MCF 10A (cell line): ENCODE measurements at regions not wholly inside any gene's neighbourhood (a gene's known extent, or its start where the extent isn't known, plus 50 kb on each side); places are given as distances from the start of the nearest gene placed in this dataset.

Source experiments
- BruUV-seq: library from RNA; stranded (reverse); fragments of 400-500 nt; replicated peaks from 2 replicates; lab custom pipeline; 2021; lab: Mats Ljungman, UMichigan
- CTCF ChIA-PET: fragments of 300-600 bp; sonication (Branson Sonifier 250); formaldehyde crosslinking; extraction: SDS; loops from one replicate; lab custom pipeline; 2021; ENCODE audit warnings: antibody characterized with exemption, inconsistent platforms; lab: Yijun Ruan, JAX
- POLR2A ChIA-PET: fragments of 300-600, 350-650 bp; sonication (Branson Sonifier 250); formaldehyde crosslinking; extraction: SDS; loops from one replicate; lab custom pipeline; 2020; ENCODE audit warnings: antibody characterized with exemption, inconsistent platforms; lab: Yijun Ruan, JAX
- DNase-seq: peaks from one replicate; pipeline ENCODE4 v3.0.0-alpha.2; 2018; ENCODE audit not compliant: unreplicated experiment
- H3K27ac Mint-ChIP-seq: one replicate; pipeline ENCODE4 v1.8.0; 2022; ENCODE audit warnings: mild to moderate bottlenecking, low read depth, mixed read lengths; ENCODE audit not compliant: unreplicated experiment
- H3K27me3 Mint-ChIP-seq: one replicate; pipeline ENCODE4 v1.8.0; 2022; ENCODE audit warnings: mixed read lengths; ENCODE audit not compliant: insufficient read depth, unreplicated experiment
- H3K36me3 Mint-ChIP-seq: one replicate; pipeline ENCODE4 v1.8.0; 2022; ENCODE audit warnings: mild to moderate bottlenecking, moderate library complexity, mixed read lengths; ENCODE audit not compliant: insufficient read depth, unreplicated experiment
- H3K4me1 Mint-ChIP-seq: one replicate; pipeline ENCODE4 v1.8.0; 2022; ENCODE audit warnings: mixed read lengths; ENCODE audit not compliant: insufficient read depth, unreplicated experiment
- H3K4me3 Mint-ChIP-seq: one replicate; pipeline ENCODE4 v1.8.0; 2022; ENCODE audit warnings: mild to moderate bottlenecking, moderate library complexity, mixed read lengths; ENCODE audit not compliant: unreplicated experiment
- H3K9me3 Mint-ChIP-seq: one replicate; pipeline ENCODE4 v1.8.0; 2022; ENCODE audit warnings: mixed read lengths; ENCODE audit not compliant: unreplicated experiment
- intact Hi-C: fragments of 100-400 bp; cut with micrococcal nuclease; formaldehyde crosslinking; loops from 2 replicates; pipeline ENCODE4 v1.14.1; 2022
- TF ChIP-seq, protein P1 (sequence below): fragments of 200-600 bp; IDR thresholded peaks from one replicate; pipeline ENCODE4 v1.8.0; 2022; ENCODE audit warnings: antibody characterized with exemption, mild to moderate bottlenecking; ENCODE audit not compliant: unreplicated experiment

DNA sequence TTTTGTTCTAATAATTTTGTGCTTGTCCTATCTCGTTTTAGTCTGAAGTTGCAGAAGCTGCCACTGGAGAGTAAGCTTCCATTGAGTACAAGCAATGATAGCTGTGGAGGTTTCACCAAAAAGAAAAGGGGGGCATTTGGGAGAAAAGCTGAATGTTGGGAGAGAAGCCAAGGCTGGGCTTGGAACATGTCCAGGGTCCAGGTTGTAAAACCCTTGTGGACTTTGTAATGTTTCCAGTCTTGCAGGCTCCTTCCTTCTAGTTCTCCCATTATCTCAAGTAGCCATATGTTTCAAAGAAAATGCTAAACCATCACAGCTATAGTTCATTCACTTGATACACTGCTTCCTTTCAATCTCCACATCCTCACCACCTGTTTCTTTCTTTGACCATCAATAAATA lies 880.2 kb downstream of the NLGN4Y start:
- CTCF ChIA-PET = no interaction called here
- POLR2A ChIA-PET = no interaction called here
- Mint-ChIP-seq H3K4me3 (no peak overlapping the region), H3K27ac (no peak overlapping the region), H3K36me3 (no peaks in the 10 kb centered on the region), H3K9me3 (no peaks in the 10 kb centered on the region), H3K4me1 (no peaks in the 10 kb centered on the region), H3K27me3 (no peaks in the 10 kb centered on the region)
- BruUV-seq = no TSS peak
- intact Hi-C loops = no loop called here
- TF ChIP-seq, protein P1, sequence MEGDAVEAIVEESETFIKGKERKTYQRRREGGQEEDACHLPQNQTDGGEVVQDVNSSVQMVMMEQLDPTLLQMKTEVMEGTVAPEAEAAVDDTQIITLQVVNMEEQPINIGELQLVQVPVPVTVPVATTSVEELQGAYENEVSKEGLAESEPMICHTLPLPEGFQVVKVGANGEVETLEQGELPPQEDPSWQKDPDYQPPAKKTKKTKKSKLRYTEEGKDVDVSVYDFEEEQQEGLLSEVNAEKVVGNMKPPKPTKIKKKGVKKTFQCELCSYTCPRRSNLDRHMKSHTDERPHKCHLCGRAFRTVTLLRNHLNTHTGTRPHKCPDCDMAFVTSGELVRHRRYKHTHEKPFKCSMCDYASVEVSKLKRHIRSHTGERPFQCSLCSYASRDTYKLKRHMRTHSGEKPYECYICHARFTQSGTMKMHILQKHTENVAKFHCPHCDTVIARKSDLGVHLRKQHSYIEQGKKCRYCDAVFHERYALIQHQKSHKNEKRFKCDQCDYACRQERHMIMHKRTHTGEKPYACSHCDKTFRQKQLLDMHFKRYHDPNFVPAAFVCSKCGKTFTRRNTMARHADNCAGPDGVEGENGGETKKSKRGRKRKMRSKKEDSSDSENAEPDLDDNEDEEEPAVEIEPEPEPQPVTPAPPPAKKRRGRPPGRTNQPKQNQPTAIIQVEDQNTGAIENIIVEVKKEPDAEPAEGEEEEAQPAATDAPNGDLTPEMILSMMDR = no peak
- DNase-seq = no peak

DNA sequence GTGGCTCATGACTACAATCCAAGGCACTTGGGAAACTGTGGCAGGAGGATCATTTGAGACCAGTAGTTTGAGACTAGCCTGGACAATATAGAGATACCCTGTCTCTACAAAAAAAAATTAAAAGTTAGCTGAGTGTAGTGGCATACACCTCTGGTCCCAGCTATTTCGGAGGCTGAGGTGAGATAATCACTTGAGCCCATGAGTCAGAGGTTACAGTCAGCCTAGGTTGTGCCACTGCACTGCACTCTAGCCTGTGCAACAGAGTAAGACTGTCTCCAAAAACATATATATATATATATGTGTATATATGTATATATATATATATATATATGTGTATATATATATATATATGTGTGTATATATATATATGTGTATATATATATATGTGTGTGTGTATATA lies 890.8 kb downstream of the NLGN4Y start:
- DNase-seq = no peak
- H3K4me3 Mint-ChIP-seq = no peak overlapping the region
- no peaks in the 10 kb centered on the region for H3K9me3 Mint-ChIP-seq
- ChIA-PET CTCF (no interaction called here), POLR2A (no interaction called here)
- no peak overlapping the region for H3K27ac Mint-ChIP-seq
- H3K36me3 Mint-ChIP-seq = no peaks in the 10 kb centered on the region
- intact Hi-C loops = no loop called here
- no peaks in the 10 kb centered on the region for H3K27me3 Mint-ChIP-seq
- no TSS peak for BruUV-seq
- no peaks in the 10 kb centered on the region for H3K4me1 Mint-ChIP-seq
- TF ChIP-seq, protein P1 = no peak

DNA sequence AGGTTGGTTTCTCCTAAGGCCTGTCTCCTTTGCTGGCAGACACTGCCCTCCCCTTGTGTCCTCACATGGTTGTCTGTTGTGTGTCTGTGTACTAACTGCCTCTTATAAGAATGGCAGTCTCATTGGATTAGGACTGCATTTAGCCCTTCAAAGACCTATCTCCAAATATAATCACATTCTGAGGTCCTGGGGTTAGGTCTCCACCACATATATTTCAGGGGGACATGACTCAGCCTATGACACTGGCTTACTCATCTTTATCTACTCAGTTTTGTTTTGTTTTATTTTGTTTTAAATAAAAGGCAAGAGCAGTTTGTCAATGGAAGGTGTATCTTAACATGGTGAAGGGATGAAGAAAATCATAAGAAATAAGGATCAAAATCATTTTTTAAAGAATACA lies 894.3 kb downstream of the NLGN4Y start:
- no TSS peak for BruUV-seq
- Mint-ChIP-seq H3K4me3 (no peak overlapping the region), H3K27me3 (no peaks in the 10 kb centered on the region), H3K36me3 (no peaks in the 10 kb centered on the region), H3K27ac (no peak overlapping the region), H3K4me1 (no peaks in the 10 kb centered on the region), H3K9me3 (no peaks in the 10 kb centered on the region)
- intact Hi-C loops = no loop called here
- TF ChIP-seq, protein P1 = no peak
- ChIA-PET CTCF (no interaction called here), POLR2A (no interaction called here)
- DNase-seq = no peak

DNA sequence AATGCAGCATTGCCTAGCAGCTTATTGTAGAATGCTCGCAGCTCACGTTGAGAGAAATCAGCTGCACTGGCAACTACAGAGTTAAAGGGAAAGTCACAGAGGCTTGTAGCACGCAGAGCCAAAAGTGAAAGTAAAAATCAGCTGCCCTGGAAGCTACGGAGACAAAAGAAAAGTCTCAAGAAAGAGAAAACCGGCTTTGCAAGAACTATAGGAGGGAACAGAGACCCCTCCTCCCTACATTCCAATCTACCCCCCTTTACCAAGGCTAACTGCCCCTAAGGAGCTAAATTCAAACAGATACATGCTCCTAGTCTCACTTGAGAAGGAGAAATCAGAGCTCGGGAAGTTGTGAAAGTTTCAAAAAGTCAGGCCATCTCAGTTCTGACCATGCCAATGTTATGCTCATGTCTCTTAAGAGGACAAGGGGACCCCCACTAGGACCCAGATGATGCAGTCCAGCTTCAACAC lies 900.4 kb downstream of the NLGN4Y start:
- no TSS peak for BruUV-seq
- no peaks in the 10 kb centered on the region for H3K4me1 Mint-ChIP-seq
- DNase-seq = no peak
- H3K36me3 Mint-ChIP-seq = no peaks in the 10 kb centered on the region
- H3K27ac Mint-ChIP-seq = no peak overlapping the region
- H3K27me3 Mint-ChIP-seq = no peaks in the 10 kb centered on the region
- no peak overlapping the region for H3K4me3 Mint-ChIP-seq
- H3K9me3 Mint-ChIP-seq = no peaks in the 10 kb centered on the region
- intact Hi-C loops = no loop called here
- TF ChIP-seq, protein P1 = no peak
- CTCF ChIA-PET = no interaction called here
- POLR2A ChIA-PET = no interaction called here
